CMK (cell line): ENCODE measurements at regions not wholly inside any gene's neighbourhood (a gene's known extent, or its start where the extent isn't known, plus 50 kb on each side); places are given as distances from the start of the nearest gene placed in this dataset.
A peak's percentile ranks its signal among the peaks of the same experiment; 100 is the strongest.

Experiments
- DNase-seq: peaks from one replicate; pipeline ENCODE4 v3.0.0-alpha.2; 2010; ENCODE audit warnings: low read depth

DNA sequence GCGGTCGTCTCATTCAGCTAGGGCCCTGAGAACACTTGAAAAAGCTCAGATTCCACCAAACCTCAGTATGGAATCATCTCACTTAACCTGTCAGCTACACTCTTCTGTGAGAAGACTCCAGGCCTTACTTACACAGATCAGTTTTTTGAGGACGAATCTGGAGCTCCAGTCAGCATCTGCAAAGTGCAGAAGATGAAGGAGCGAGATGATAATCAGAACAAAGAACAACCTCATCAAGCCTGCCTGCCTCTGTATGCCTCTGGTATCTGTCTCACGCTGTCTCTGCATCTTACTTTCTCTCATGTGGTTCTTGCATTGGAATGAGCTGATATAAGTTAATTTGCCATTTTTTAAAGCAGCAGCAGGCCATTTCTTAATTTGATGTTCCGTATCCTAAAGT lies 444.1 kb upstream of the LRATD1 start:
- no peak for DNase-seq

DNA sequence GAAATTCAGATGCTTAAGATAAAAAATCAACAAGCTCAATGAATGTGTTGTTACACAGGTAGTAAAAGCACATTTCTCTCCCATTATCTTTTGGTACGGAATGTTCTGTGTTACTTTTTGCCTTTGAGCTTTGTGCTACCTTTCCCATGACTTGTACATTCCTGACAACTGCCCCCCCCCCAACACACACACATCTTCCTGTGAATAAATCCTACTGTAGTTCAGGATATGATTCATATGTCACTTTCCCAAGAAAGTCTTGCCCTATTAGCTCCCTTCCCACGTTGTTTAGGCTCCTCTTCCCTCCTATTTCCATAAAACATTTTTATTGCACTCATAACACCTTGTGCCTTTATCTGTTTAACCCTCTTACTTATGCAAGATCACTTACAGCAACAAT lies 442.6 kb upstream of the LRATD1 start:
- DNase-seq, result no peak

DNA sequence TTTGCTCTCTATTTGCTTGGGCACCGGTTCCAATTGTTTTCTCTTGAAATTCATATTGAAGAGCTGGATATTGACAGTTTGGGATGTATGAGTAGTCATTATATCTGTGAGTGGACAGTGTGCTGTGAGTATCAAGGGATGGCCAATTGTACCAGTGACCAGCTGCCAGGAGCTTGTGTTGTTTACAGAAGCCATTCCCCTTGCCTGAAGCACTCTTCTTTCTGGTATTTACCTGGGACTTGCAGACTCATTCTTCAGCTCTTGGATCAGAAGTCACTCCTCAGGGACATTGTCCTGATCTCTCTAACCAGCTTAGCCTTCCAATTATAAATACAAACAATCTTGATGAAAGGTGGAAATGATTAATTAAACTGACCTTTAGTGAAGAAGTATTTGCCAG lies 438.3 kb upstream of the LRATD1 start:
- DNase-seq, result no peak

DNA sequence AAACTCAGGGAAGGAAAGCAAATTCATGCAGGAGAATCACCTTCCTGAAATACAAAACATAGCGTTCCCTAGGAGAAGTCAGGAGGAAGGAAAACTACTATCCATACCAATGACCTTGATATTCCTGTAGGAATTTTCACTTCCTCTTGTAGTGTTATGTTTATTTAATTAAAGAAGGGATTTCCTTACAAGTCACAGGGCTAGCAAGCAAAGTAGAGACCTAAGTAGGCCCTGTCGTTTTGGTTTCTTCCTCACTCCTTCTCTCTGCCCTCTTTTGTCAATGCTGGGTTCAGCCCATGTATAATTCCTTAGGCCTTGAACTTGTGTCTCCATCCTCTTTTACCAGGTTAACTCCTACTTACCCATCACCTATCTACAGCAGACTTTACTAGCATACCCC lies 435.2 kb upstream of the LRATD1 start:
- DNase-seq, result no peak

DNA sequence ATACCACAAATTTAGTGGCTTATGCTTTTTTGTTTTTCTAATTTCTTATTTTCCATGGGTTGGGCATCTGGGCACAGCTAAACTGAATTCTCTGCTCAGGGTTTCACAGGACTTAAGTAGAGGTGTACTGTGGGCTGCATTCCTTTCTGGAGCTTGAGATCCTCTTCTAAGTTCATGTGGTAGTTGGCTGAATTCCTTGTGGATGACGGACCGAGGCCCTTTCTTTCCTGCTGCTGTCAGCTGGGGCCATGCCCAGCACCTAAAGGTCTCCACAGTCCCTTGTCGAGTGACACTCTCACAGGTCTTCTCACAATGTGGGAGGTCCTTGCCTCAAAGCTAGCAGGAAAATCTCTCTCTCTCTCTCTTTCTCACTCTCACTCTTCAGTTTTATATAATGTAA lies 433.5 kb upstream of the LRATD1 start:
- no peak for DNase-seq

DNA sequence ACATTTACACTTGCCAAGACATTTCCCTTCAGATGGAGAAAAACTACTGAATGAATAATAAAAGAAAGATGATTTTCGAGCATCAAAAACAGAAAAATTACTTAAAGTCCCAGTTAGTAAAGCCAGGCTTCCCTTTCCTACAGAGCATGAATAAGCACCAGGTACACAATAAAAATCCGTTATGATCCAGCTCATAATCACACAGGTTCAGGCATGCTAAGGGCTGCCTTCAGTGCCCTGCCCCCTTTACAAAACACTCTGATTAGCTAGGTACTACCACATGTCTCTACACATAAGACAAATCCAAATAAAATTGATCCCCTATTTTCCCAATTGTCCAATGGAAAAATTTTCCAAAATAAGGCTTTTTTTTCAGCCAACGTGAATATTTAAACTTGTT lies 413.2 kb upstream of the LRATD1 start:
- no peak for DNase-seq

DNA sequence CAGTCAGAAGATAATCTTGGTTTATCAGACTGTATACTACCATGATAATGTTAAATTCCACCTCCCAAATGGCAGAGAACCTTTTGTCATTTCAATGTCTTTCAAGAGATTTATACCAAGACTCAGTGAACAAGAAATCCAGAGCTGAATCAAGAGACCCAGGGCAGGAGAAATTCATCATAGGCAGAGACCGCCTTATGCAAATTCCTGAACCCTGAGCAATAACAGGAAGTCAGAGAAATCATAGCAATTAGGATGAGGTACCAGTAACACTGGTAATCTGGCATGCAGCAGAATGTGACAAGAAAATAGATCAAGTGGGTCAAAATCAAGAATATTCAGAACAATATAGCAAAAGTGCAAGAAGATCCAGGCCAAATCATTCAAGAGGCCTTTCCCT lies 412.4 kb upstream of the LRATD1 start:
- no peak for DNase-seq

DNA sequence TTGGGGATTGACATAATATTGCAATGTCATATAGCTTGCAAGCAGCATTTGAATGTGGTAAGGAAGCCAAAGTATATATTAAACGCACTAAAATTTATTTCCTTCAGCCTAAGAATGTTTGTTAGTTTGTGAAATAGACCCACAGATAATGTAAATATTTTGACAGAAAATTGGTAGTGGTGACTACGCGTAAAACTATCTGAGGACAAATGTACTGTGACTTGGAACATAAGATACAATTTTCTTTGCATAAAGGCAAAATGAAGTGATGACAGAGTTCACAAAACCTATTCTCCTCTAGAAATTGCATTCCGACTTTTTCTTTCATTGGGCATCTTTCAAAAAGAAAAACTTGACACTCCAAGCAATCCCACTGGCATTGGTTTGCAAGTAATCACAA lies 411.1 kb upstream of the LRATD1 start:
- no peak for DNase-seq

DNA sequence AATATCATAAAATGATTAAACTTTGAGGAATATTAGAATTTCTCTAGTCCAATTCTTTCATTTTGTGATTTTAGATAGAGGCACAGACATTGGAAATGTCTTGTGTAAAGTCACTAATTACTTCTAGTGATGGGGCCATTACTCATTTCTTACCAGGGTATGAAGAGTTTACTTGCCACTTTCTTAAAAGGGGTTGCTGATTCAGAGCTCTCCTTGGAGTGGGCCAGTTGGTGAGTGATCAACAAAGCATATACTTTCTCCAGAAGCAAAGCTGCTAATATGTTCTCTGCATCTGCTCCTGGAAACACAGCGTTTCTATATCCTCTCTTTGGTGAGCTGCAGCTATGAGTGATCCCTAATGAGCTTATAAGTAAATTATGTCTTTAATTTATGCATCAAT lies 408.9 kb upstream of the LRATD1 start:
- DNase-seq, result no peak

DNA sequence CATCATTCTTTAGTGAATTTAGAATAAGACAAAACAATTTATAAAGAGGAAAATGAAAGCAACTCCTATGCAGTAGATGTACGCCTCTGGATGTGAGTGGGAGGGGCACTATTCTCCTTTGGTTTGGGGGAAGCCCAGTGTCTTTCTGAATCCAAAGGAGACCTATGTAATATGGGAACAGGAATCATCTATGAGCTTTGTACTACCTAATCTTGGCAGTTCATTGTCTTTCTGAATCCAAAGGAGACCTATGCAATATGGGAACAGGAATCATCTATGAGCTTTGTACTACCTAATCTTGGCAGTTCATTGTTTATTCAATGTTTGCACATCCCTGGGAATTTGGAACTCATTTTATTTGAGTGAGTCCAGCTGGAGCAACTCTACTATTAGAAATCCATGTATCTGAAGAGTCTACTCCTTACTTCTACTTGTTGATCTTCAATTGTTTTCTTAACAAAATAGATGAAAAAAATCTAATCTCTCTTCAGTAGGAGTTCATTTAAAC lies 401.1 kb upstream of the LRATD1 start:
- DNase-seq, result no peak

DNA sequence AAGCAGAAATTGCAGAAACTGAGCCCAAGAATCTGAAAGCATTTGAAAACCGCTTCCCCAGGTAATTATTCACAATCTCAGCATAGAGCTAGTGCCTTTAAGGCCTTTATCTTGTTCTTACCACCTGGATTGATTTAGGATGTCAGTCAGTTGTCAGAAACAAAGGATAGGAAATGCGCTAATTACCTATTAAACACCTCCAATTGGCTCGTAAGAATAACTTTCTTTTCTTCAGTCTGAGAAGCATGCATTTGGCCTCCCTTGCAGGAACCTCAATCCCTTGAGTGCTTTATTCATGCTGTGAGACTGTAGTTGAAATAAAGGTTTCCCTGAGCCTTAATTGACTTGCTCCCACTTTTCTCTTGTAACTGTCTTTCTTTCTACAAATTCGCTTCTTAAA lies 400.3 kb upstream of the LRATD1 start:
- DNase-seq, result no peak

DNA sequence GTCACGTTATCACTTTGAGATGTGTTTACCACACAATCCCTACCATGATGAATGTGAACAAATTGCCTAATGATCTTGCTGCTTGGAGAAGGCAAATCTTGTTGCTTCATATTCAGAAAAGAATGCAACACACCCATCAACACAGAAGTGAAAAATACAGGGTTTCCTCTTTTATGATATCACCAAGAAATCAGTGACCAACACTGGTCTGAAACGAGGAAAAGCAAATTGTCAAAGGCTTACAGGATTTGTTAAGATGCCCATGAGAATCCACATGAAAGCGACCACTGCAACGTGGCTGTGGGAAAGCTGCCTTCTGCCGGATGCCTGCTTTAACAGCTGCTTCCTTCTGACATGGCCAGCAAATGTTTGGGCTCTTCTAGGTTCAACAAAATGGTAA lies 397.6 kb upstream of the LRATD1 start:
- peak; percentile 50 for DNase-seq

DNA sequence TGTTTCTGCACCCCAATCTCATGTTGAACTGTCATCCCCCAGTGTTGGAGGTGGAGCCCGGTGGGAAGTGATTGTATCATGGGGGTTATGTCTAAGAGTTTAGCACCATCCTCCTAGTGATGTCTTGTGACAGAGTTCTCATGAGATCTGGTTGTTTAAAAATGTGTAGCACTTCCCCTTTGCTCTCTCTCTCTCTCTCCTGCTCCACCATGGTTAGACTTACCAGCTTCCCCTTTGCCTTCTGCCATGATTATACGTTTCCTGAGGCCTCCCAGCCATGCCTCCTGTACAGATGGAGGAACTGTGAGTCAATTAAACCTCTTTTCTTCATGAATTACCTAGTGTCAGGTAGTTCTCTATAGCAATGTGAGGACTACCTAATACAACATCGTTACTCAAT lies 396.9 kb upstream of the LRATD1 start:
- DNase-seq, result peak; percentile 35

DNA sequence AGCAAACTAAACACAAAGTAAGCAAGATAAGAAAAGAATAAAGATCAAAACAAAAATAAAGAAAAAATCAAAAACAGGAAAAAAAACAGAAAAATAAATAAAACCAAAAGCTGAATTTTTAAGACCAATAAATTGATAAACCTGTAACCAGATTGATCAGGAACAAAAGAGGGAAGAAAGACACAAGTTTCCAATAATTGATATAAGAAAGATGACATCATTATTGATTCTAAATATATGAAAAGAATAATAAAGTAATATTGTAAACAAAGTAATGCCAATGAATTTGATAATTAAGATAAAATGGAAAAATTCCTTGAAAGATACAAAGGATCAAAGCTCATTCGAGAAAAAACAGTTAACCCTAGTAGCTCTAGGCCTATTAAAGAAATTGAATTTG lies 394.6 kb upstream of the LRATD1 start:
- DNase-seq, result no peak

DNA sequence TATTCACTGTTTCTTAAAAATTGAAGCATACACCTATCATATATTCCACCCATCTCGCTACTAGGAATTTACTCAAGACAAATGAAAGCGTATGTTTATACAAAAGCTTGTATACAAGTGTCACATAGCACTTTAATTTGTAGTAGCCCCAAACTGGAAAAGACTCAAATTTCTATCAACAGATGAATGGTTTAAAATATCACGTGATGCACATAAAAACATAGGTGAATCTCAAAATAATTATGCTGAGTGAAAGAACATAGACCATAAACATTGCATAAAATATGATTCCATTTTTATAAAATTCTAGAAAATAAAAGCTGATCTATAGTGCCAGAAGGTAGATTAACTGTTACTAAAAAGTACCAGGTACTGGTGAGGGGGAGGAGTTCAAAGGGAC lies 392.9 kb upstream of the LRATD1 start:
- DNase-seq, result no peak

DNA sequence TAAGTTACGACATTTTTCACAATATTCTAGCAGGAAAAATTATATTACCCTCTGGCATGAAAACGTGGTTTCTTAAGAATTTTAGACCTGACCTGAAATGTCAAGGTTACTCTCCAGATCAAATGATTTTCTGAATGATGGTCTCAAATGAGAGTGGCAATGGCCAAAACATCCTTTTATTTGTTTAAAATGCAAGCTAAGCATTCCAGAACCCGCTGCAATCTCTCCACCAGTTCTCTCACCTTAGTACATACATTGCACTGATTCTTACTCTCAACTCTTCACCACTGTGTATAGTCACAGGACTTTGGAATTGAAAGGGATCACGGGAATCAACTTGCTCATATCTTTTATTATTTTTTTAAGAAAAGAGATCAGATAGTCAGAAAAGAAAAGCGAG lies 391.6 kb upstream of the LRATD1 start:
- DNase-seq, result no peak

DNA sequence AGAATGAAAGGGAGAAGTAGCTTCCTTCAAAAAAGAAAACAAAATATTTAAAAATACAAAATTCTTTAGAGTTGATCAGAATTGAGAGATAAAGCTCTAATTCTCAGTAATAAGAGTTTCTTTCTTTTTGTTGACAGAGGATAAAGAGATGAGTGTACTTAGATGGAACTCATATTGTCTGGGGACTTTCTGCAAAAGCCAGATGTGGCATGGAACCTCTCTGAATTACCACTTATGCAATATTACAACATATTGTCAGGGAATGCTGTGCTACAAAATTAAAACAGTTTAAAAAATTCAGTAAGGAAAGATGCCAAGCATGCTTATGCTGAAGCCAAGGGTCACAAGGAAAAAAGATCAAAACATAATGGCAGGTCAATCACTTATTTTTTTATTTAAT lies 386.6 kb upstream of the LRATD1 start:
- DNase-seq, result no peak

DNA sequence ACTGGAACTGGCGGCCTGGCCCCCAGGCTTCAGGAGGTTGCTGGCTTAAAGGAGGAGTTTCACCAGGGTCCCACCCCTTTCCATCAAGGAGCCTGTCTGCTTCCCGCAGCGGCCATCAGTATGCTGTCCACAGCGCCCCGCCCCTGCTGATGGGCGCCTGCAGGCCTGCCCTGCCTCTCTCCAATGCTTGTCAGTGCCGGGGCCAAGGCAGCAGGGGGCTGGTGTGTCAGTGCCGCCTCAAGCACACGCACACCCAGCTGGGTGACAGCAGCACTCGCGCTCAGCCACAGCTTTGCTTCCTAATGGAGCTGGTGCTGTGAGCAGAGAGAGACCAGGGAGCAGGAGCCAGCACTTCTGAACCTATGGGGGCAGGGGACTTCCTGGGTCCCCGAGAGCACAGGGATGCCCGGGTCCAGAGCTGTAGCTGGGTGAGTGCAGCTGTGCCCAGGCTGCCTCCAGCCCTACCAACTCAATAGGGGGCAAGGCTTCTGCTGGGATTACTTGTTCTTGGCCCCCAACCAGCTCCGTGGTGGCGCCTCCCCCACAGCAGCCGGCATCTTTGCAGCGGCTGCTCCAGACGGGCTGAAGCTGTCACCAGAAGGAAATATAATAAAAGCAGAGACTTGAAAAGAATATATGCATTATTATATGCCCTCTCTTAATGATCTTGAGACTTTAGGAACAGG lies 377.2 kb upstream of the LRATD1 start:
- no peak for DNase-seq

DNA sequence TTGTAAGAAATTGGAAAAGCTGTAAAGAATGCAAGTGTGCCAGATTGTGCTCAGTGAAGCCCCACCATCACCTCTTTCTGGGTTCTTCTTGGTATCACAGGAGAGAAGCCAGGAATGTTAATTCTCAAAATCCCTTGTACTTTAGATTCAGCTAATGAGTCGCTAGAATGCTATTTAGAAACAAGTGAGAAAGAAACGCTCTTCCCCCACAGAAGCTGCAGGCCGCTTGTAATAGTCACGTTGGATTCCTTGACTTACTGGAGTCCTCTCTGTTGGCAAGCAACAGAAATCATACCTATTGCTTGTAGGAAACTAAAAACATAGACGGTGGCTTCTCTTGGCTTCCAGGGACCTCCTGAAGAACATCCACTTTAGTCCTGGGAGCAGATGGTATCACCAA lies 375.6 kb upstream of the LRATD1 start:
- no peak for DNase-seq

DNA sequence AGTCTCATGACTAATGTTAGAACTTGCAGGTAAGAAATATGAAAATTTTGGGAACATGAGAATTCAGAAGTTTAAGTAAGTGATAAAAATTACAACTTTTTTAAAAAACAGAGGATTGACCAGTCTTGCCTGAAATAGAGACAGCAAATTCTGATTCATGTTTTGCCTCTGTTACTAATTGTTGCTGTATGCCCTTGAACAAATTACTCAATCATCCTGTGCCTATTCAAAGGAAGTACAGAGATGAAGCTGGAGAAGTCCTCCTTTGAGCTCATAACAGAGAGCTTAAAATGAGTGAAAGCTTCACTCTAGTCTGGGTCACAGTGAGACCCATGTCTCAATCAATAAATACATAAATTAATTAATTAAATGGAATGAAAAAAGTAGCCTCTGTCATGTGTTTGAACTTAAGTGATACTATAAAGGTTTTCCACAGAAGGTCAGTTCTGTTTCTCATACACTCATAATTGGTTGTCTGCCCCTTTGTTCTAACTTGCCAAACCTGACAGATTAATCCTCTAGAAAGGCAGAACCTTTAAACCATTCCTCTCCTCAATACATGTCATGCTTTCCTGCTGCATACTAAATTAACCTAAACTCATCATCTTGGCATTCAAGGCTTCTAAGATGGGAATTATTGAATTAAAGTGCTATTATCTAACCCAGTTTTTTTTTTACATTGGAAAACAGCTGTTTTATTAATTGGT lies 374.6 kb upstream of the LRATD1 start:
- DNase-seq, result no peak

DNA sequence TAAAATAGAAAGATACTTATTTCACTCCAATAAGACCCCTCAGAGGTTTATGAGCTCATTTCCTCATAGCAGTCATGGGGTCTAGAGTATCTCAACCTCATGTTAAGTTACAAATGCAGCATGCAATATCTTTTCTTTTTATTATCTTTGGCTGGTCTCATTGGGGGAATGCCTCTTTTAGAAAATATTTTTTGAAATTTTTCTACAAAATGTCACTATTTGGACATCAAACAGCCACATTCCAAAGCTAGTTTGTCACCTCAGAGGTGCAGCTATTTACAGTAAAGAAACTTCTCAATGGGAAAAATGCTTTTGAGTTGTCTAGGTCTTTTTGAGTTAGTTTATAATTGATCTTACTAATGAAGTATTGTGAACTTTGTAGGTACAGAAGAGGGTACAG lies 370.7 kb upstream of the LRATD1 start:
- DNase-seq, result no peak

DNA sequence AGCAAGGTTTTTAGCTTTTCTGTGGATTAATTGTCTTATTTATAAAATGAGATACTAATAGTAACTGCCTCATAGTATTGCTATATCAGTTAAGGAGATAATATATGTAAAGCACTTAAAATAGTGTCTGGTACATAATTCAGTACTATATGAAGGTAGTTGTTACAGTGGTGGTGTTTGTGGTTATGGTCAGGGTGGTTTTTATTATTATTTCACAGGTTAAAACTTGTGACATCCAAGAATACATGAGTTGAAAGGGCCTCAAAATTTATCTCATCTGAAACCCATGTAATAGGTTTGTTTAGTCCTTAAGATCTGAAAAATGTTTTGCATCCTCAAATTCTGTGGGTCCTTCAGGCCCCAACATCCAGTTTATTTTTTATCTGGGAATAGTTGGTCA lies 369.5 kb upstream of the LRATD1 start:
- no peak for DNase-seq

DNA sequence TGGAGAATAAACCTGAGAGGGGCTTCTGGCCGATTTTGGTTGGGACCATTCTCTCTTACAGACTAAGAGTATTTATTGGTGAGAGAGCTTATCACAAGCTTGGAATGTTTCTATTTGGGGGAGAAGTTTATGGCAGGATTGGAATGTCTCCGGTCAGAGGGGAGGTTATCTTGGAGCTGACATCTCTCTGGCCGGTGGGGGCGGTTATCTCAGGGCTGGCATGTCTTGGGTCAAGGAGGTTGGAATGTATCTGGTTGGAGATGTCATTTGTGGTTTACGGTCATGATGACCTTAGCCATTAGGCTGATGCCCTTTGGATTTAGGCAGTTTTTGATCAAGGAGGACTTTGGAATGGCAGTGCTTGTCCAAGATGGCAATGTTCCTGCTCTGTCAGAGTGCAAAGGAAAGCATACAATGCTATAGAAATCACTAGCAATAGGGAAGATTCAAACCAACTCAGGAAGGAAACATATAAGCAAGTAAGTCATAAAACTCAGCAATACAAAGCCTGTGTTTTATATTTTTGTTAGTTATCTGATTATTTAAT lies 362.4 kb upstream of the LRATD1 start:
- DNase-seq, result no peak
